ENCODE measurements at regions not wholly inside any gene's neighbourhood (a gene's known extent, or its start where the extent isn't known, plus 50 kb on each side); places are given as distances from the start of the nearest gene placed in this dataset.

DNA sequence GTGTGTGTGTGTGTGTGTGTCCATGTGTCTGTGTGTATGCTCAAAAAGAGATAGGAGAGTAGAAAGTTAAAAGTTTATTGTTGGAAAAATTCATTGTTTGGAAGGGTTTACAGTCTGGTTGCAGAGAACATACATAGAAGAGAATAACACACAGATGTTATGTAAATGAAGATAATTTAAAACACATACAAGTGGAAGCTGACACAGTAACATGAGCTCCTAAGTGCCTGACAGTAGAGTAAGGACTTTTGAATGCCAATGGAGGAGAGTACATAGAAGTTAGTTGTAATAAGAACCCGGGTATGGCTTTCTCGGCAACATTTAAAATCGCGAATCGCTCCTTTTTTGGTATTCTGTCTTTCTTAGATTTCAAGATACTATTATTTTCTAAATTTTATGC is 137.0 kb upstream of the FANCL start:
- DNase-seq (ENCODE audit: low read depth): no peak

DNA sequence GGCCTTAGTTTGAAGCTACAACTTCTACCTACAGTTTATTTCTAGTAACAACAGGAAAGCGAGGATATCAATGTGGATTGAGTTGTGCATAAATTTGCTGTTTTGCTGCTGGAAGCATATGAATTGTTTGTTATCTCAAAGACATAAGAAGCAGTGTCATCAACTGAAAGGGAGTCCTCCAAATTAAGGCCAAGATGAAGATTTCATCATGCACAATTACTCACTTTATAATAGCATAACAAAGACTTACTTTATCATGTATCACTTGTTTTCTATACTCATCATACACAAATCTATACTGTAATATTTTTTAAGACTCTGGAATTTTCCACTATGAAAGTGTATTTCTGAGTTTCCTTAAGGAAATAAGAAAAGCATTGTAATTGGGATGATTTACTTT is 136.1 kb upstream of the FANCL start:
- TF ChIP-seq, protein P1, sequence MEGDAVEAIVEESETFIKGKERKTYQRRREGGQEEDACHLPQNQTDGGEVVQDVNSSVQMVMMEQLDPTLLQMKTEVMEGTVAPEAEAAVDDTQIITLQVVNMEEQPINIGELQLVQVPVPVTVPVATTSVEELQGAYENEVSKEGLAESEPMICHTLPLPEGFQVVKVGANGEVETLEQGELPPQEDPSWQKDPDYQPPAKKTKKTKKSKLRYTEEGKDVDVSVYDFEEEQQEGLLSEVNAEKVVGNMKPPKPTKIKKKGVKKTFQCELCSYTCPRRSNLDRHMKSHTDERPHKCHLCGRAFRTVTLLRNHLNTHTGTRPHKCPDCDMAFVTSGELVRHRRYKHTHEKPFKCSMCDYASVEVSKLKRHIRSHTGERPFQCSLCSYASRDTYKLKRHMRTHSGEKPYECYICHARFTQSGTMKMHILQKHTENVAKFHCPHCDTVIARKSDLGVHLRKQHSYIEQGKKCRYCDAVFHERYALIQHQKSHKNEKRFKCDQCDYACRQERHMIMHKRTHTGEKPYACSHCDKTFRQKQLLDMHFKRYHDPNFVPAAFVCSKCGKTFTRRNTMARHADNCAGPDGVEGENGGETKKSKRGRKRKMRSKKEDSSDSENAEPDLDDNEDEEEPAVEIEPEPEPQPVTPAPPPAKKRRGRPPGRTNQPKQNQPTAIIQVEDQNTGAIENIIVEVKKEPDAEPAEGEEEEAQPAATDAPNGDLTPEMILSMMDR (IDR thresholded peaks at IDR 0.05; ENCODE audit: insufficient read depth, low read length): no peak
- H3K4me3 ChIP-seq (ENCODE audit: low read depth, low read length): no peak overlapping the region
- no peak for DNase-seq (ENCODE audit: low read depth)

More for the DNA sequence above, 137.0 kb upstream of the FANCL start:
- H3K4me3 ChIP-seq (ENCODE audit: low read depth, low read length): no peak overlapping the region
- TF ChIP-seq, protein P1 (IDR thresholded peaks at IDR 0.05; ENCODE audit: insufficient read depth, low read length): no peak

GRCh38 chr2:58376592-58376991 is 135.5 kb upstream of the FANCL start:
- no peak overlapping the region for H3K4me3 ChIP-seq (ENCODE audit: low read depth, low read length)
- no peak for DNase-seq (ENCODE audit: low read depth)
- TF ChIP-seq, protein P1 (IDR thresholded peaks at IDR 0.05; ENCODE audit: insufficient read depth, low read length): no peak

DNA sequence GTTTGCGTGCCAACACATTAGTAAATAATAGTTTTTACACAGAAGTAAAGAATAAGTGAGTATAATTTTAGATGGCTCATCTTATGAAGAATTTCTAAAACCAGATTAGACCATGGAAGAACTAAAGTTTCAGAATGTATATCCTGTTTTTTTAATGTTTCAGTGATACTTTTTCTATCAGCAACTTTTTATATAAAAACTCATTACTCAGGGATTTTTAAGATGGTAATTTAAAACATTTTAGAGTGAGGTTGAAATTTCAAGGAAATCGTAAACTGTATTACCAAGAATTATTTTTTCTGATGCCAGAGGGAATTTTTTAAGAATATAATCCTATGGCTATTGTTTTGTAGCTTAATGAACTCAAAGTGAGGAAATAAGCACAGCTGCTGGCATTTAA is 128.5 kb upstream of the FANCL start:
- TF ChIP-seq, protein P1 (IDR thresholded peaks at IDR 0.05; ENCODE audit: insufficient read depth, low read length): no peak
- no peak overlapping the region for H3K4me3 ChIP-seq (ENCODE audit: low read depth, low read length)
- DNase-seq (ENCODE audit: low read depth): no peak

GRCh38 chr2:58364098-58364497 is 123.0 kb upstream of the FANCL start:
- H3K4me3 ChIP-seq (ENCODE audit: low read depth, low read length): no peak overlapping the region
- DNase-seq (ENCODE audit: low read depth): no peak
- TF ChIP-seq, protein P1 (IDR thresholded peaks at IDR 0.05; ENCODE audit: insufficient read depth, low read length): no peak

DNA sequence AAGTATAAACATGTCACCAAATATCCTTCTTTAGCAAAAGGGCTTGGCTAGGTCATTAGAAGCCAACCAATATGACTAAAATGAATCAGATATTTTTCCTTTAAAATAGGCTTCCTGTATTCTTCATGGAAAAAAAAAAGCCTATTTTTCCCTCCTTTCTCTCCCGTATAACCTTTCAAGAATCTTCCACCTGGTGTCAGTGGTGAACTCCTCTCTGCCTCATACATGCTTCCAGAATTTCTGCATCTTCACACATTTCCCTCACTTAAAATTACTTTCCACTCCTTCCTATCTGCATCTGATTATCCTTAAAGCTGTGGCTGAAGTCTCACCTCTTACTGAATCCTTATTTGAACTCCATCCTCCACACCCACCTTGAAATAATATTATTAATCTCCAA is 116.9 kb upstream of the FANCL start:
- TF ChIP-seq, protein P1 (IDR thresholded peaks at IDR 0.05; ENCODE audit: insufficient read depth, low read length): no peak
- H3K4me3 ChIP-seq (ENCODE audit: low read depth, low read length): no peak overlapping the region
- DNase-seq (ENCODE audit: low read depth): no peak

DNA sequence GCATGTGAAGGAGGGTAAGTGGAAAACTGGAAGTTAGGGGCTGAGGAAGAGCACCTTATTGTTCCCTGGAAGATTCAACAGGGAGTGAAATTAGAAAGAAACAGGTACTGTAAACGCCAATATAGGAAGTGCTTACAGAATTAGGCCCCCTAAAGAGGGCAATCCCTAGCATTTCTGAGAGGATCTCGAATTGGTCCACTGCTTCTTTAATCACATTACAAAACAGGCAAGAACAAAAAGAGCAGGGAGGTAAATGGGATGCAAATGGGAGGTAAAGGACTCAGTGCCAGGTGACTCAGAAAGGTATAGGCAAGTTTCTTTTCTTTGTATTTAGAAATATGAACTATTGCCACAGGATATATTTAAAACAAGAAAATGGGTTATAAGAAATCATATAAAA is 116.4 kb upstream of the FANCL start:
- no peak overlapping the region for H3K4me3 ChIP-seq (ENCODE audit: low read depth, low read length)
- DNase-seq (ENCODE audit: low read depth): no peak
- TF ChIP-seq, protein P1 (IDR thresholded peaks at IDR 0.05; ENCODE audit: insufficient read depth, low read length): no peak

Data from fibroblast of the aortic adventitia (primary cell).